ENCODE measurements at regions not wholly inside any gene's neighbourhood (a gene's known extent, or its start where the extent isn't known, plus 50 kb on each side); places are given as distances from the start of the nearest gene placed in this dataset.

DNA sequence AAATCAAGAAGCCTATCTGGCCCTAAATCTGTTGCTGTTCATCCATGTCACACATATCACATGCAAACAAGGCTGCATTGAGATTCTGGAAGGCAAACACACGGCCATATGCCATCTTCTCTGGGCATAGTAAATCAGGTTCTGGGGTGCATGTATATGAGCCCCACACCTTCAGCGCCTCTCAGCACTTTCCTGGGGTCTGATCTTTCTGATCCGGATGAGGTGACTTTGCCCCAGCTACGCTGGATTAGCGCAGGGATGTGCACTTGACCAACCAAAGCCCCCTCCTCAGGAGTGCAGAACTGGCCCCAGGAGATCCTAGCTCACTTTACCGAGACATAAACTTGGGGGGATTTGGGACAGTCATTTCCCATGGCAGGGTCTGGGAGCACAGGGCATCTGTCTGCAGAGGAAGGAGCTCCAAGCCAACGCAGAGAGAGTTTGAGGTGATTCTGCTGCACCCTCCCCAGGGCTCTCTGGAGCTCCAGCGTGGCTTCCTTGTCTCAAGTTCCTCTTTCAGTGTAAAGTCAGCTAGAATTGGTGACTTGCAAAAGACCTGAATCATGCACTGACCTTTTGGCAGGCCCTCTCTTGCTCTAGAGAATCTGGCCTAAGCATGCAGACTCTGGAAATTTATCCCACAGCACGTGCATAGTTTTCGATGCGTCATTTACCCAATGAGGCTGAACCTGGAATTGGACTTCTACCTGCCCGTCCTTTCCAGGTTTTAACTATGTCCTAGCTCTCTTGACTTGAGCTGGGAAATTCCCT lies 63.5 kb upstream of the KLF13 start:
- H3K4me2 ChIP-seq (ENCODE audit: insufficient read depth, low read length): no peak overlapping the region
- no peak overlapping the region for H3K4me3 ChIP-seq (replicated peaks in 1 of 3; ENCODE audit: insufficient read depth in 1 of 3, low read depth in 1 of 3, low read length in 3 of 3)
- H3K9me3 ChIP-seq (replicated peaks; ENCODE audit: control insufficient read depth, insufficient read depth, low read length): no peaks in the 10 kb centered on the region
- FAIRE-seq: no peak
- no TSS peak for BruUV-seq (replicated peaks)
- H3K9me1 ChIP-seq (replicated peaks; ENCODE audit: control insufficient read depth, extremely low read depth, insufficient read depth, low read length): no peaks in the 10 kb centered on the region
- H3K27me3 ChIP-seq (ENCODE audit: control insufficient read depth in 2 of 2, insufficient read depth in 2 of 2, low read length in 2 of 2): no peaks in the 10 kb centered on the region
- no peak overlapping the region for H3K9ac ChIP-seq (replicated peaks; ENCODE audit: extremely low read depth, insufficient read depth, low read length)
- no peak overlapping the region for H2AFZ ChIP-seq (ENCODE audit: low read depth, low read length)
- no peak overlapping the region for H3K27ac ChIP-seq (ENCODE audit: insufficient read depth, low read depth, low read length)
- CTCF ChIA-PET: interaction anchor here (0.7 to 1.9 kb wide), 4 partner anchors 11 to 226 kb away, joined by 3 to 6 read pairs (median 5); no protein-coding TSS in a partner anchor
- H4K20me1 ChIP-seq (replicated peaks; ENCODE audit: control insufficient read depth, extremely low read depth, insufficient read depth, low read length): no peaks in the 10 kb centered on the region
- dilution Hi-C loops (cut with MboI; ENCODE audit: extremely low pct_ligation_motif_present, low sequenced_read_pairs) (no loop called here), intact Hi-C loops (cut with micrococcal nuclease) (no loop called here)
- DNase-seq (ENCODE audit: low read depth, low spot score): no peak
- POLR2A ChIA-PET: no interaction called here
- no peaks in the 10 kb centered on the region for H3K79me2 ChIP-seq (ENCODE audit: control insufficient read depth, insufficient read depth, low read length)
- H3K36me3 ChIP-seq (ENCODE audit: control insufficient read depth in 2 of 2, extremely low read depth in 1 of 2, insufficient read depth in 2 of 2, low read length in 2 of 2): no peaks in the 10 kb centered on the region
- no peaks in the 10 kb centered on the region for H3K4me1 ChIP-seq (ENCODE audit: control insufficient read depth, extremely low read depth, insufficient read depth, low read length)
- TF ChIP-seq FOS (IDR thresholded peaks at IDR 0.05; ENCODE audit: borderline replicate concordance, insufficient read depth, low read length) (no peak), POLR2A (IDR thresholded peaks at IDR 0.05; ENCODE audit: low read depth, low read length) (no peak), GATA2 (IDR thresholded peaks at IDR 0.05; ENCODE audit: insufficient read depth, insufficient read length, low read depth, low read length) (no peak), EZH2 (IDR thresholded peaks at IDR 0.05; ENCODE audit: borderline replicate concordance, low read depth, low read length, severe bottlenecking) (no peak), JUN (IDR thresholded peaks at IDR 0.05; ENCODE audit: borderline replicate concordance, insufficient read depth, insufficient read length, low read depth) (no peak), MYC (IDR thresholded peaks at IDR 0.05; ENCODE audit: low read depth, low read length) (no peak), POLR2AphosphoS5 (IDR thresholded peaks at IDR 0.05; ENCODE audit: insufficient read depth, low read depth, low read length) (no peak)
- TF ChIP-seq, protein P1, sequence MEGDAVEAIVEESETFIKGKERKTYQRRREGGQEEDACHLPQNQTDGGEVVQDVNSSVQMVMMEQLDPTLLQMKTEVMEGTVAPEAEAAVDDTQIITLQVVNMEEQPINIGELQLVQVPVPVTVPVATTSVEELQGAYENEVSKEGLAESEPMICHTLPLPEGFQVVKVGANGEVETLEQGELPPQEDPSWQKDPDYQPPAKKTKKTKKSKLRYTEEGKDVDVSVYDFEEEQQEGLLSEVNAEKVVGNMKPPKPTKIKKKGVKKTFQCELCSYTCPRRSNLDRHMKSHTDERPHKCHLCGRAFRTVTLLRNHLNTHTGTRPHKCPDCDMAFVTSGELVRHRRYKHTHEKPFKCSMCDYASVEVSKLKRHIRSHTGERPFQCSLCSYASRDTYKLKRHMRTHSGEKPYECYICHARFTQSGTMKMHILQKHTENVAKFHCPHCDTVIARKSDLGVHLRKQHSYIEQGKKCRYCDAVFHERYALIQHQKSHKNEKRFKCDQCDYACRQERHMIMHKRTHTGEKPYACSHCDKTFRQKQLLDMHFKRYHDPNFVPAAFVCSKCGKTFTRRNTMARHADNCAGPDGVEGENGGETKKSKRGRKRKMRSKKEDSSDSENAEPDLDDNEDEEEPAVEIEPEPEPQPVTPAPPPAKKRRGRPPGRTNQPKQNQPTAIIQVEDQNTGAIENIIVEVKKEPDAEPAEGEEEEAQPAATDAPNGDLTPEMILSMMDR (IDR thresholded peaks at IDR 0.05; ENCODE audit: extremely low read depth in 1 of 2, insufficient read depth in 1 of 2, low read depth in 1 of 2, low read length in 2 of 2): no peak
- TF ChIP-seq, protein P2, sequence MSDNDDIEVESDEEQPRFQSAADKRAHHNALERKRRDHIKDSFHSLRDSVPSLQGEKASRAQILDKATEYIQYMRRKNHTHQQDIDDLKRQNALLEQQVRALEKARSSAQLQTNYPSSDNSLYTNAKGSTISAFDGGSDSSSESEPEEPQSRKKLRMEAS (IDR thresholded peaks at IDR 0.05; ENCODE audit: insufficient read depth, insufficient read length): no peak
